PFSK-1 (cell line): ENCODE measurements at regions not wholly inside any gene's neighbourhood (a gene's known extent, or its start where the extent isn't known, plus 50 kb on each side); places are given as distances from the start of the nearest gene placed in this dataset.

Source experiments
- FOXP2 ChIP-seq: optimal IDR thresholded peaks from 2 replicates; pipeline ENCODE3; 2011; ENCODE audit warnings: borderline replicate concordance, control low read depth, inconsistent platforms; ENCODE audit not compliant: insufficient read depth; ENCODE audit errors: extremely low read length, extremely low read depth
- POLR2AphosphoS5 ChIP-seq: IDR thresholded peaks from 2 replicates; pipeline ENCODE4 v1.6.1; 2012; ENCODE audit warnings: low read depth, mild to moderate bottlenecking, control low read depth, low read length, moderate library complexity
- SIN3A ChIP-seq: IDR thresholded peaks from 2 replicates; pipeline ENCODE4 v1.6.1; 2012; ENCODE audit warnings: mild to moderate bottlenecking, low read length, moderate library complexity, borderline replicate concordance; ENCODE audit not compliant: insufficient read depth
- TAF1 ChIP-seq: IDR thresholded peaks from 2 replicates; pipeline ENCODE4 v1.6.1; 2012; ENCODE audit warnings: low read length, control low read depth, borderline replicate concordance; ENCODE audit not compliant: insufficient read depth
- TF ChIP-seq, protein P1 (sequence below), 2 experiments: IDR thresholded peaks; 2 replicates each; pipeline versions ENCODE4 v1.6.1 to v1.8.0; 2011 to 2012; ENCODE audit warnings: low read depth in 2 of 2, low read length in 2 of 2, control low read depth in 1 of 2, inconsistent platforms in 1 of 2, mild to moderate bottlenecking in 1 of 2, moderate library complexity in 1 of 2; ENCODE audit not compliant: insufficient read depth in 1 of 2

DNA sequence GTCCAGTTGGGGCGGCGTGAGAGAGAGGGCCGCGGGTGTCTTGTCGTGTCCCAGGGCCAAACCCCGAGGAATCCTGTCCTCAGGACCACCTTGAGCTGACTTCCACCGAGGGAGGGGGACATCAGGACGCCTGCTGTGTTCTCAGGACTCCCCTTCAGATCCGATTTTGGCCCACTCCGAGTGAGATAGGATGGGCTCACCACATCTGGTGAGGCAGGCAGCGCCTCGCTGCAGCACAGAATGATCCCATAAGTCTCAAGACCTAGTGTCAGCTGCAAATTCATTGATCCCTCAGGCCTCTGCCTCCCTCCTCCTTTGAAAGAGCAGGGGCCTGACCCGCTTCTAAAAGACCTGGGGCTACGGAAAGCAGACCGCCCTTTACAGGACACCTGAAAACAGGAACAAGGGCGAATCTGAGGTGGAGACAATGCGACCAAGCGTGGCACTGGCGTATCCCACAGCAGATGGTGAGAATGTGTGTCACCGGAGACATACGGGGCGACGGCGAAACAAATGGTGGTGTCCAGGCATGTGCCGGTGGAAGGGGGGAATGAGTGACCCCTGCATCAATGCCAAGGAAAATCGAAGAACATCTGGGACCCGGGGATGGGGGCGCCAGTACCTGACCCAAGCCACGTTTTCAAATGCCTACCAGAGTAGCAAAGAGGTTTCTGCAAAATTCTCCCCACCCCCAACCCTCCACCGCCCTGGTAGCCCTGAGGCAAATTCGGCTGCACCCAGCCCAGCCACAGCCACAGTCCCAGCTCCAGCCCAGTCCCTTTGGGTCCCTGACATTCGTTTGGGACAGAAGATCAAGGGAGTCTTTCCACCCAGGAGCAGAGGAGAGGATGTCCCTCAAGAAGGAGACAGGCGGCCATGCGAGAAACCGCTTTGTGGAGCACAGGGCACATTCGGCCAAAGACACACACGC lies 162.1 kb upstream of the ZNF337 start:
- TF ChIP-seq FOXP2: no peak
- no peak for TF ChIP-seq SIN3A
- no peak for TF ChIP-seq POLR2AphosphoS5
- TF ChIP-seq TAF1: no peak
- TF ChIP-seq, protein P1, sequence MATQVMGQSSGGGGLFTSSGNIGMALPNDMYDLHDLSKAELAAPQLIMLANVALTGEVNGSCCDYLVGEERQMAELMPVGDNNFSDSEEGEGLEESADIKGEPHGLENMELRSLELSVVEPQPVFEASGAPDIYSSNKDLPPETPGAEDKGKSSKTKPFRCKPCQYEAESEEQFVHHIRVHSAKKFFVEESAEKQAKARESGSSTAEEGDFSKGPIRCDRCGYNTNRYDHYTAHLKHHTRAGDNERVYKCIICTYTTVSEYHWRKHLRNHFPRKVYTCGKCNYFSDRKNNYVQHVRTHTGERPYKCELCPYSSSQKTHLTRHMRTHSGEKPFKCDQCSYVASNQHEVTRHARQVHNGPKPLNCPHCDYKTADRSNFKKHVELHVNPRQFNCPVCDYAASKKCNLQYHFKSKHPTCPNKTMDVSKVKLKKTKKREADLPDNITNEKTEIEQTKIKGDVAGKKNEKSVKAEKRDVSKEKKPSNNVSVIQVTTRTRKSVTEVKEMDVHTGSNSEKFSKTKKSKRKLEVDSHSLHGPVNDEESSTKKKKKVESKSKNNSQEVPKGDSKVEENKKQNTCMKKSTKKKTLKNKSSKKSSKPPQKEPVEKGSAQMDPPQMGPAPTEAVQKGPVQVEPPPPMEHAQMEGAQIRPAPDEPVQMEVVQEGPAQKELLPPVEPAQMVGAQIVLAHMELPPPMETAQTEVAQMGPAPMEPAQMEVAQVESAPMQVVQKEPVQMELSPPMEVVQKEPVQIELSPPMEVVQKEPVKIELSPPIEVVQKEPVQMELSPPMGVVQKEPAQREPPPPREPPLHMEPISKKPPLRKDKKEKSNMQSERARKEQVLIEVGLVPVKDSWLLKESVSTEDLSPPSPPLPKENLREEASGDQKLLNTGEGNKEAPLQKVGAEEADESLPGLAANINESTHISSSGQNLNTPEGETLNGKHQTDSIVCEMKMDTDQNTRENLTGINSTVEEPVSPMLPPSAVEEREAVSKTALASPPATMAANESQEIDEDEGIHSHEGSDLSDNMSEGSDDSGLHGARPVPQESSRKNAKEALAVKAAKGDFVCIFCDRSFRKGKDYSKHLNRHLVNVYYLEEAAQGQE (IDR thresholded peaks at IDR 0.05; ENCODE audit: insufficient read depth in 1 of 2, low read depth in 2 of 2, low read length in 2 of 2): no peak

DNA sequence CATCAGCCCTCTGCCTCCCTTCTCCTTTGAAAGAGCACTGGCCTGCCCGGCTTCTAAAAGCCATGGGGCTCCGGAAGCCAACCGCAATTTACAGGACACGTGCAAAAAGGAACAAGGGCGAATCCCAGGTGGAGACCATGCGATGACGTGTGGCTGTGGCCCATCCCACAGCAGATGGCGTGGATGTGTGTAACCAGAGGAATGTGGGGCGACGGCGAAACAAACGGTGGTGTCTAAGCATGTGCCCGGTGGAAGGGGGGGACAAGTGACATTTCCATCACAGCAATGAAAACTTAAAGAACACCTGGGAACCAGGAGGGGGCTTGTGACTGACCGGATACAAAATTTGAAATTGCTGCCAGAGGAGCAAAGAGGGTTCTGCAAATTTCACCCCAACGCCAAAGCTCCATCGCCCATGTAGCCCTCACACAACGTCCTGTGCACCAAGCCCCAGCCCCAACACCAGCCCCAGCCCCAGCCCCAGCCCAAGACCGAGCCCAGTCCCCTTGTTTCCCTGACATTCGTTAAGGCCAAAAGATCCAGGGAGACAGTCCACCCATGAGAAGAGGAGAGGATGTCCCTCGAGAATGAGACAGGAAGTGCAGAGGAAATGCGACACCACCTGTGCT lies 159.7 kb upstream of the ZNF337 start:
- TF ChIP-seq TAF1: no peak
- TF ChIP-seq, protein P1 (IDR thresholded peaks at IDR 0.05; ENCODE audit: insufficient read depth in 1 of 2, low read depth in 2 of 2, low read length in 2 of 2): no peak
- TF ChIP-seq POLR2AphosphoS5: no peak
- TF ChIP-seq FOXP2: no peak
- TF ChIP-seq SIN3A: no peak

DNA sequence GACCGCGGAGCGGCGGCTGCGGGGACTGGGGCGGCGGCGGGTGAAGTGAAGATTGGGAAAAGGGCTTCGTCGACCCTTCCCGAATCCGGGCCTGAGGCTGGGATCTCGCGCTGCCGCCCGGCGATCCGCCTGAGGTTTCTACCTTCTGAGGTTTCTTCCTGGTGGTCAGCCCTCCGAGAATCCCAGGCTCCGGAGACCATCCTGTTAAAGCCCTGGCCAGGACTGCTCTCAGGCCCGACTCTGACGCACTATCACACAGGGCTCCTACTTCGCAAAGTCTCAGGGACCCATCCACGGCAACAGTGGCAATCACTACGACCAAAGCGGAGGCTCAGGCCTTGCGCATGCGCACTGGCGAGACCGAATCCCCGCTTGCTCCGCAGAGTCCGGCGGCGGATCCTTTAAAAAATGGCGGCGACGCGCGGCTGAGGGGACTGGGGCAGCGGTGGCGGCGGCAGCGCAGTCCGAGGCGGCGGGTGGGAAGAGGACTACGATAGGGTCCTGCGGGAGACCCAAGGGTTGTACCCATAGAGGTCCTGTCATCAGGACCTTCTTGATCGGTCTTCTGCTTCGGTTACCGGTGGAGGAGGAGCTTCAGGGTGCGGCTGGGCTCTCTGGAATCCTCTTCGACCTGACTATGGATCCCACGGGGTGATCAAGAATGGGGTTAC lies 157.2 kb upstream of the ZNF337 start:
- peak; percentile 25; the same call in 1 of the 2 replicates for TF ChIP-seq POLR2AphosphoS5

DNA sequence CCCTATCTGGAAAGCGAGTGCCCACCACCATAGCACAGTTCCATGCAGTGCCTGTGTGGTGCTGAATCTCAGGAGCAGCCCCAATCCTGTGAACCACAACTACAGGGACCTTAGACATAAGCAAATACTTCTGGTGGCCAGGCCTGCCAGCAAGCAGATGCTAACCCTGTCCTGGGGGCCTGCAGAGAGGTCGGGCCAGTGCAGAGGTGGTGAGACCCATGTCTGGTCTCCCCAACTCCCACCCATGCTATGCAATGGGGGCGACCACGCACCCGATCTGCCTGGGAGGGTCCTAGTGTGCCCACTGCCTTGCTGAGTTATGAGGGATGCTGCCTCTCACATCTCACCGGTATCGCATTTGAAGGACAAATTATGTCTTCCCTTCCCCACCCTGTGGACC lies 151.6 kb upstream of the ZNF337 start:
- TF ChIP-seq POLR2AphosphoS5 (no peak), FOXP2 (no peak), TAF1 (no peak), SIN3A (no peak)
- TF ChIP-seq, protein P1 (IDR thresholded peaks at IDR 0.05; ENCODE audit: insufficient read depth in 1 of 2, low read depth in 2 of 2, low read length in 2 of 2): no peak

DNA sequence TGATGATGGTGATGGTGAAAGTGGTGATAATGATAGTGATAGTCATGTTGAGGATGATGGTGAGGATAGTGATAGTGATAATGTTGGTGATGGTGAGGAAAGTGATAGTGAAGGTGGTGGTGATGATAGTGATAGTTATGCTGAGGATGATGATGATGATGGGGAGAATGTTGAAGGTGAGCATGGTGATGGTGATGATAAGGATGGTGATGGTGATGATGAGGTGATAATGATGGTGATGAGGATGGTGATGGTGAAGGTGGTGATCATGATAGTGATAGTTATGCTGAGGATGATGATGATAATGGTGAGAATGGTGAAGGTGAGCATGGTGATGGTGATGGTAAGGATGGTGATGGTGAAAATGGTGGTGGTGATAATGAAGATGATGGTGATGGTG lies 64.9 kb upstream of the ZNF337 start:
- TF ChIP-seq, protein P1 (IDR thresholded peaks at IDR 0.05; ENCODE audit: insufficient read depth in 1 of 2, low read depth in 2 of 2, low read length in 2 of 2): no peak
- TF ChIP-seq FOXP2 (no peak), TAF1 (no peak), SIN3A (no peak), POLR2AphosphoS5 (no peak)
